K562 (cell line): ENCODE measurements at regions not wholly inside any gene's neighbourhood (a gene's known extent, or its start where the extent isn't known, plus 50 kb on each side); places are given as distances from the start of the nearest gene placed in this dataset.
A peak's percentile ranks its signal among the peaks of the same experiment; 100 is the strongest.

Experiments
- BRF1 ChIP-seq: IDR thresholded peaks from 3 replicates; pipeline ENCODE4 v1.6.1; 2011; ENCODE audit warnings: borderline replicate concordance, mild to moderate bottlenecking; ENCODE audit not compliant: insufficient read length; ENCODE audit errors: extremely low read depth
- DDX20 ChIP-seq: fragments of 450-650 bp; IDR thresholded peaks from 2 replicates; pipeline ENCODE4 v1.6.1; 2016; ENCODE audit warnings: missing genetic modification characterization, low read depth, mild to moderate bottlenecking, missing compliant biosample characterization, moderate library complexity
- DNMT1 ChIP-seq: fragments of 450-650 bp; IDR thresholded peaks from 2 replicates; pipeline ENCODE4 v1.6.1; 2016; ENCODE audit warnings: antibody characterized with exemption, mild to moderate bottlenecking
- FOXJ2 ChIP-seq: fragments of 200-800 bp; sonication (Bioruptor generic); IDR thresholded peaks from 2 replicates; pipeline ENCODE4 v1.6.1; 2016; ENCODE audit warnings: missing genetic modification characterization, missing compliant biosample characterization
- GTF2E2 ChIP-seq: fragments of 200-800 bp; sonication (Bioruptor generic); IDR thresholded peaks from 2 replicates; pipeline ENCODE4 v1.6.1; 2016; ENCODE audit warnings: missing genetic modification characterization, missing compliant biosample characterization
- KLF16 ChIP-seq: IDR thresholded peaks from 2 replicates; pipeline ENCODE4 v1.6.1; 2016; ENCODE audit warnings: antibody characterized with exemption
- MEF2A ChIP-seq: IDR thresholded peaks from 2 replicates; pipeline ENCODE4 v1.6.1; 2011; ENCODE audit warnings: low read depth, mild to moderate bottlenecking, low read length, moderate library complexity; ENCODE audit not compliant: control insufficient read depth
- MXI1 ChIP-seq: IDR thresholded peaks from 2 replicates; pipeline ENCODE4 v1.6.1; 2011; ENCODE audit warnings: low read depth, mild to moderate bottlenecking, improper control_type of control experiment, low read length
- NR3C1 ChIP-seq: sonication (generic); formaldehyde crosslinking; IDR thresholded peaks from 2 replicates; pipeline ENCODE4 v1.8.1; 2022; ENCODE audit warnings: missing genetic modification reagents
- PHB ChIP-seq: fragments of 250-450 bp; sonication (Bioruptor Pico); IDR thresholded peaks from 2 replicates; pipeline ENCODE4 v1.5.0; 2021
- RHOXF2B ChIP-seq: fragments of 250-450 bp; sonication (Bioruptor Pico); conservative IDR thresholded peaks from 2 replicates; pipeline ENCODE4 v1.5.1; 2021
- SMAD2 ChIP-seq: fragments of 150-350 bp; IDR thresholded peaks from 2 replicates; pipeline ENCODE4 v1.6.1; 2014; ENCODE audit warnings: low read depth, mild to moderate bottlenecking, low read length
- SMARCA4 ChIP-seq: fragments of 450-650 bp; IDR thresholded peaks from 2 replicates; pipeline ENCODE4 v1.6.1; 2016
- SMARCC2 ChIP-seq: fragments of 450-650 bp; IDR thresholded peaks from 2 replicates; pipeline ENCODE4 v1.6.1; 2017; ENCODE audit warnings: antibody characterized with exemption, moderate library complexity, mild to moderate bottlenecking, low read depth
- SUPT5H ChIP-seq: fragments of 450-650 bp; IDR thresholded peaks from 2 replicates; pipeline ENCODE4 v1.6.1; 2016
- TAF7 ChIP-seq: fragments of 450-650 bp; IDR thresholded peaks from 2 replicates; pipeline ENCODE4 v1.6.1; 2016; ENCODE audit warnings: missing genetic modification characterization, missing compliant biosample characterization
- XRCC3 ChIP-seq: fragments of 450-650 bp; IDR thresholded peaks from 2 replicates; pipeline ENCODE4 v1.6.1; 2017; ENCODE audit warnings: mild to moderate bottlenecking, moderate library complexity
- ZNF165 ChIP-seq: fragments of 250-450 bp; sonication (Bioruptor Pico); IDR thresholded peaks from 2 replicates; pipeline ENCODE4 v1.4.0; 2020; ENCODE audit warnings: borderline replicate concordance
- ZNF444 ChIP-seq: fragments of 250-450 bp; sonication (Bioruptor Pico); IDR thresholded peaks from 2 replicates; pipeline ENCODE4 v1.4.0; 2020; ENCODE audit warnings: mild to moderate bottlenecking, moderate library complexity
- ZNF586 ChIP-seq: fragments of 450-650 bp; formaldehyde crosslinking; conservative IDR thresholded peaks from 2 replicates; pipeline ENCODE4 v1.4.0; 2020; ENCODE audit warnings: mild to moderate bottlenecking, moderate library complexity
- TF ChIP-seq, protein P1 (sequence below): IDR thresholded peaks from 2 replicates; pipeline ENCODE4 v1.6.1; 2016; ENCODE audit warnings: missing genetic modification characterization, missing compliant biosample characterization
- TF ChIP-seq, protein P2 (sequence below), 3 experiments: fragments of 200-800 bp in 1 of 3; sonication (Bioruptor generic) in 1 of 3; sonication (generic) in 1 of 3; formaldehyde crosslinking in 1 of 3; IDR thresholded peaks; 2 replicates each; pipeline versions ENCODE4 v1.6.1 to v1.8.0; 2016 to 2022; ENCODE audit warnings: mild to moderate bottlenecking in 2 of 3, missing compliant biosample characterization in 2 of 3, missing genetic modification characterization in 2 of 3, missing genetic modification reagents in 1 of 3
- TF ChIP-seq, protein P3 (sequence below): IDR thresholded peaks from 3 replicates; pipeline ENCODE4 v1.6.1; 2011; ENCODE audit warnings: borderline replicate concordance, mild to moderate bottlenecking, moderate library complexity; ENCODE audit not compliant: insufficient read length; ENCODE audit errors: extremely low read depth
- TF ChIP-seq, protein P4 (sequence below): sonication (generic); formaldehyde crosslinking; IDR thresholded peaks from 2 replicates; pipeline ENCODE4 v1.8.0; 2022; ENCODE audit warnings: missing genetic modification reagents, mild to moderate bottlenecking, moderate library complexity, borderline replicate concordance

DNA sequence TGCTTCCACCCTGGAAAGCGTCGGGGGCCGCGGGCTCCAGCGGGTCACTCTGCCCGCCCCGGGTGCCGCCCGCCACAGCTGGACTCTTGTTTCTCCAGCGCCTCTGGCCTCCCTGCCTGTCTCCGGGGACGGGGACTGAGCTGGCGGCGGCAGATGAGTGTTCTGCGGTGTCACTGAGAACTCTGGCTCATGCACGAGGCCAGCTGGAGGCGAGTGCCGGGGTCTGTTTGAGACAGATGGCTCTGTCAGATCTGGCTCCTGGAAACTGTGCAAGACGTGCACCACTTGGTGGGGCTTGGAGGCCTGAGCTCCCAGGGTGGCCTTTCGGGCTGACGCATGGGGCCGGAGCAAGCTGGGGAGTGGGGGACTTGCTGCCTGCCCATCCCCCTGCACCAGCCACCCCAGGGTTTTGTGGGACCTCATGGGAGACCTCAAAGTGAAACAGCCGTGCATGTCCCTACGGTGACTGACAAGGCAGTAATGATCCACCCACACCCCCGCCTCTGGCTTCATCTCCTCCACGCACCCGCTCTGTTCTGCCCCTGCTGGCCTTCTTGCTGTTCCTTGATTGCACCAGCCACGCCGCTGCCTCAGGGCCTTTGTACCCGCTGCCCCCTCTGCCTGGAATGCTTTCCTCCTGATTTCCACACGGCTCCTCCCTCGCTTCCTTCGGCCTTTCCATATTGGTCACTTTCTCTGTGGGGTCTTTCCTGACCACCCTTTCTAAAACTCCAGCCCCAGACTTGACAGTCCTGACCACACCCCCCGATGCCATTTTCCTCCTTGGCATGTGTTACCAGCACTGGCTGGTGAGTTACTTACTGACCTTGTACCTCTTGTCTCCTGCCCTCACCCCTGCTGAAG lies 174.9 kb upstream of the CIBAR2 start (continued):
- no peak for TF ChIP-seq SMARCC2
- no peak for TF ChIP-seq KLF16
- TF ChIP-seq SMARCA4: no peak
- no peak for TF ChIP-seq FOXJ2 (tag)
- TF ChIP-seq ZNF444 (CRISPR knock-in tag): no peak
- TF ChIP-seq DDX20 (tag): no peak
- no peak for TF ChIP-seq ZNF586 (CRISPR knock-in tag)
- TF ChIP-seq PHB (CRISPR knock-in tag): no peak
- TF ChIP-seq SMAD2: no peak
- TF ChIP-seq RHOXF2B (CRISPR knock-in tag): no peak
- no peak for TF ChIP-seq ZNF165 (CRISPR knock-in tag)
- no peak for TF ChIP-seq XRCC3
- TF ChIP-seq, protein P1, sequence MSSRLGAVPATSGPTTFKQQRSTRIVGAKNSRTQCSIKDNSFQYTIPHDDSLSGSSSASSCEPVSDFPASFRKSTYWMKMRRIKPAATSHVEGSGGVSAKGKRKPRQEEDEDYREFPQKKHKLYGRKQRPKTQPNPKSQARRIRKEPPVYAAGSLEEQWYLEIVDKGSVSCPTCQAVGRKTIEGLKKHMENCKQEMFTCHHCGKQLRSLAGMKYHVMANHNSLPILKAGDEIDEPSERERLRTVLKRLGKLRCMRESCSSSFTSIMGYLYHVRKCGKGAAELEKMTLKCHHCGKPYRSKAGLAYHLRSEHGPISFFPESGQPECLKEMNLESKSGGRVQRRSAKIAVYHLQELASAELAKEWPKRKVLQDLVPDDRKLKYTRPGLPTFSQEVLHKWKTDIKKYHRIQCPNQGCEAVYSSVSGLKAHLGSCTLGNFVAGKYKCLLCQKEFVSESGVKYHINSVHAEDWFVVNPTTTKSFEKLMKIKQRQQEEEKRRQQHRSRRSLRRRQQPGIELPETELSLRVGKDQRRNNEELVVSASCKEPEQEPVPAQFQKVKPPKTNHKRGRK (tag): no peak
- TF ChIP-seq MXI1: no peak
- no peak for TF ChIP-seq MEF2A
- TF ChIP-seq, protein P2, sequence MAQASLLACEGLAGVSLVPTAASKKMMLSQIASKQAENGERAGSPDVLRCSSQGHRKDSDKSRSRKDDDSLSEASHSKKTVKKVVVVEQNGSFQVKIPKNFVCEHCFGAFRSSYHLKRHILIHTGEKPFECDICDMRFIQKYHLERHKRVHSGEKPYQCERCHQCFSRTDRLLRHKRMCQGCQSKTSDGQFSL (CRISPR knock-in tag; IDR thresholded peaks at IDR 0.05): 0 out of 2 replicates have a peak, but pooled peaks have one; percentile 55
- TF ChIP-seq, protein P2 (tag; IDR thresholded peaks at IDR 0.05): no peak
- TF ChIP-seq, protein P3, sequence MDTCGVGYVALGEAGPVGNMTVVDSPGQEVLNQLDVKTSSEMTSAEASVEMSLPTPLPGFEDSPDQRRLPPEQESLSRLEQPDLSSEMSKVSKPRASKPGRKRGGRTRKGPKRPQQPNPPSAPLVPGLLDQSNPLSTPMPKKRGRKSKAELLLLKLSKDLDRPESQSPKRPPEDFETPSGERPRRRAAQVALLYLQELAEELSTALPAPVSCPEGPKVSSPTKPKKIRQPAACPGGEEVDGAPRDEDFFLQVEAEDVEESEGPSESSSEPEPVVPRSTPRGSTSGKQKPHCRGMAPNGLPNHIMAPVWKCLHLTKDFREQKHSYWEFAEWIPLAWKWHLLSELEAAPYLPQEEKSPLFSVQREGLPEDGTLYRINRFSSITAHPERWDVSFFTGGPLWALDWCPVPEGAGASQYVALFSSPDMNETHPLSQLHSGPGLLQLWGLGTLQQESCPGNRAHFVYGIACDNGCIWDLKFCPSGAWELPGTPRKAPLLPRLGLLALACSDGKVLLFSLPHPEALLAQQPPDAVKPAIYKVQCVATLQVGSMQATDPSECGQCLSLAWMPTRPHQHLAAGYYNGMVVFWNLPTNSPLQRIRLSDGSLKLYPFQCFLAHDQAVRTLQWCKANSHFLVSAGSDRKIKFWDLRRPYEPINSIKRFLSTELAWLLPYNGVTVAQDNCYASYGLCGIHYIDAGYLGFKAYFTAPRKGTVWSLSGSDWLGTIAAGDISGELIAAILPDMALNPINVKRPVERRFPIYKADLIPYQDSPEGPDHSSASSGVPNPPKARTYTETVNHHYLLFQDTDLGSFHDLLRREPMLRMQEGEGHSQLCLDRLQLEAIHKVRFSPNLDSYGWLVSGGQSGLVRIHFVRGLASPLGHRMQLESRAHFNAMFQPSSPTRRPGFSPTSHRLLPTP: no peak
- TF ChIP-seq BRF1: no peak
- no peak for TF ChIP-seq GTF2E2 (tag)
- no peak for TF ChIP-seq SUPT5H
- TF ChIP-seq, protein P4, sequence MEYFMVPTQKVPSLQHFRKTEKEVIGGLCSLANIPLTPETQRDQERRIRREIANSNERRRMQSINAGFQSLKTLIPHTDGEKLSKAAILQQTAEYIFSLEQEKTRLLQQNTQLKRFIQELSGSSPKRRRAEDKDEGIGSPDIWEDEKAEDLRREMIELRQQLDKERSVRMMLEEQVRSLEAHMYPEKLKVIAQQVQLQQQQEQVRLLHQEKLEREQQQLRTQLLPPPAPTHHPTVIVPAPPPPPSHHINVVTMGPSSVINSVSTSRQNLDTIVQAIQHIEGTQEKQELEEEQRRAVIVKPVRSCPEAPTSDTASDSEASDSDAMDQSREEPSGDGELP (CRISPR knock-in tag): peak; percentile 98
- TF ChIP-seq DNMT1: no peak
- no peak for TF ChIP-seq NR3C1 (CRISPR knock-in tag)
- no peak for TF ChIP-seq TAF7 (tag)
